ENCODE measurements at regions not wholly inside any gene's neighbourhood (a gene's known extent, or its start where the extent isn't known, plus 50 kb on each side); places are given as distances from the start of the nearest gene placed in this dataset.

- no peak overlapping the region for H3K4me3 ChIP-seq (ENCODE audit: low read depth, low read length)
- TF ChIP-seq CTCF (conservative IDR thresholded peaks at IDR 0.05; ENCODE audit: low read depth, low read length): no peak
- DNase-seq (ENCODE audit: low read depth): no peak
These were observed 59.8 kb upstream of the ANTXRL start for GRCh38 chr10:46226900-46227558.

GRCh38 chr10:46227571-46227935 is 59.2 kb upstream of the ANTXRL start:
- DNase-seq (ENCODE audit: low read depth): no peak
- no peak overlapping the region for H3K4me3 ChIP-seq (ENCODE audit: low read depth, low read length)
- no peak for TF ChIP-seq CTCF (conservative IDR thresholded peaks at IDR 0.05; ENCODE audit: low read depth, low read length)

- no peak for DNase-seq (ENCODE audit: low read depth)
- H3K4me3 ChIP-seq (ENCODE audit: low read depth, low read length): no peak overlapping the region
- TF ChIP-seq CTCF (conservative IDR thresholded peaks at IDR 0.05; ENCODE audit: low read depth, low read length): no peak
These were observed 58.7 kb upstream of the ANTXRL start for GRCh38 chr10:46227936-46228562.

GRCh38 chr10:46228563-46229071 is 58.2 kb upstream of the ANTXRL start:
- no peak for DNase-seq (ENCODE audit: low read depth)
- H3K4me3 ChIP-seq (ENCODE audit: low read depth, low read length): no peak overlapping the region
- TF ChIP-seq CTCF (conservative IDR thresholded peaks at IDR 0.05; ENCODE audit: low read depth, low read length): peak; percentile 87

- peak; percentile 85 for TF ChIP-seq CTCF (conservative IDR thresholded peaks at IDR 0.05; ENCODE audit: low read depth, low read length)
- no peak overlapping the region for H3K4me3 ChIP-seq (ENCODE audit: low read depth, low read length)
- DNase-seq (ENCODE audit: low read depth): no peak
These were observed 57.6 kb upstream of the ANTXRL start for GRCh38 chr10:46229144-46229563.

- DNase-seq (ENCODE audit: low read depth): no peak
- TF ChIP-seq CTCF (conservative IDR thresholded peaks at IDR 0.05; ENCODE audit: low read depth, low read length): no peak
- H3K4me3 ChIP-seq (ENCODE audit: low read depth, low read length): no peak overlapping the region
These were observed 56.2 kb upstream of the ANTXRL start for GRCh38 chr10:46230615-46231014.

- no peak for TF ChIP-seq CTCF (conservative IDR thresholded peaks at IDR 0.05; ENCODE audit: low read depth, low read length)
- no peak for DNase-seq (ENCODE audit: low read depth)
- H3K4me3 ChIP-seq (ENCODE audit: low read depth, low read length): no peak overlapping the region
These were observed 55.7 kb upstream of the ANTXRL start for GRCh38 chr10:46231087-46231486.

Measured in epithelial cell of proximal tubule (primary cell).